ENCODE measurements at regions not wholly inside any gene's neighbourhood (a gene's known extent, or its start where the extent isn't known, plus 50 kb on each side); places are given as distances from the start of the nearest gene placed in this dataset.

DNA sequence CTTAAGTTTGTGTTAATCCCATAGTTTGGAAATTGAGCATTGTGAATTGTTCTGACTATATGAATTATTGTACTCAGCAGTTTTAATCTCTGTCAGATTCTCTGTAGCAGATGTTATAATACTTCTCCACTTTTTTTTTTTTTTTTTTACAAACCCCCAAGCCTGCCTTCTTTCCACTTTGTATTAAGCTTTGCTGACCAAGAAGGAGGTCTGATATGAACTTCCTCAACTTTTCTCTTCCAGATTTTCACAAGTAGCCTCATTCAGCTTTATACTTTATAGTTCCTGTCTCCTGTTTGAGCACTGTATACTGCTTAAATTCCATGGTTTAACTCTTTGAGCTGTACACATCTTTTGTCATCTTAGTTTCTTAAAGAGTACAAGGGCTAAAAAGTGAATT is 105.0 kb downstream of the HAUS1 start:
- TF ChIP-seq, protein P1, sequence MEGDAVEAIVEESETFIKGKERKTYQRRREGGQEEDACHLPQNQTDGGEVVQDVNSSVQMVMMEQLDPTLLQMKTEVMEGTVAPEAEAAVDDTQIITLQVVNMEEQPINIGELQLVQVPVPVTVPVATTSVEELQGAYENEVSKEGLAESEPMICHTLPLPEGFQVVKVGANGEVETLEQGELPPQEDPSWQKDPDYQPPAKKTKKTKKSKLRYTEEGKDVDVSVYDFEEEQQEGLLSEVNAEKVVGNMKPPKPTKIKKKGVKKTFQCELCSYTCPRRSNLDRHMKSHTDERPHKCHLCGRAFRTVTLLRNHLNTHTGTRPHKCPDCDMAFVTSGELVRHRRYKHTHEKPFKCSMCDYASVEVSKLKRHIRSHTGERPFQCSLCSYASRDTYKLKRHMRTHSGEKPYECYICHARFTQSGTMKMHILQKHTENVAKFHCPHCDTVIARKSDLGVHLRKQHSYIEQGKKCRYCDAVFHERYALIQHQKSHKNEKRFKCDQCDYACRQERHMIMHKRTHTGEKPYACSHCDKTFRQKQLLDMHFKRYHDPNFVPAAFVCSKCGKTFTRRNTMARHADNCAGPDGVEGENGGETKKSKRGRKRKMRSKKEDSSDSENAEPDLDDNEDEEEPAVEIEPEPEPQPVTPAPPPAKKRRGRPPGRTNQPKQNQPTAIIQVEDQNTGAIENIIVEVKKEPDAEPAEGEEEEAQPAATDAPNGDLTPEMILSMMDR (IDR thresholded peaks at IDR 0.05) = no peak
- TF ChIP-seq EZH2 (IDR thresholded peaks at IDR 0.05) = no peak
- no peak for TF ChIP-seq EZH2phosphoT487 (IDR thresholded peaks at IDR 0.05)
